Mesodermal cell (in vitro differentiated cells): ENCODE measurements at regions not wholly inside any gene's neighbourhood (a gene's known extent, or its start where the extent isn't known, plus 50 kb on each side); places are given as distances from the start of the nearest gene placed in this dataset.
A peak's percentile ranks its signal among the peaks of the same experiment; 100 is the strongest.

Experiments
- H3K27ac ChIP-seq: 2 replicates; pipeline ENCODE4 v1.7.0; 2013; ENCODE audit warnings: mild to moderate bottlenecking, low read depth, low read length, moderate library complexity; ENCODE audit not compliant: severe bottlenecking
- H3K36me3 ChIP-seq: 2 replicates; pipeline ENCODE4 v1.7.1; 2013; ENCODE audit warnings: mild to moderate bottlenecking, low read length, moderate library complexity; ENCODE audit not compliant: control insufficient read depth, insufficient read depth
- H3K4me1 ChIP-seq: one replicate; pipeline ENCODE4 v1.7.1; 2013; ENCODE audit warnings: mild to moderate bottlenecking, low read length; ENCODE audit not compliant: insufficient read depth, control insufficient read depth, poor library complexity, severe bottlenecking
- H3K4me3 ChIP-seq: 2 replicates; pipeline ENCODE4 v1.7.0; 2013; ENCODE audit warnings: low read length, control low read depth, mild to moderate bottlenecking; ENCODE audit not compliant: insufficient read depth, poor library complexity, severe bottlenecking; ENCODE audit errors: extremely low read depth
- H3K9me3 ChIP-seq: 2 replicates; pipeline ENCODE4 v1.7.1; 2013; ENCODE audit warnings: mild to moderate bottlenecking, low read length, moderate library complexity; ENCODE audit not compliant: control insufficient read depth
- WGBS, 2 experiments: methylation state at CpG; one replicate each; pipeline ENCODE4 v1.1.5; 2013; ENCODE audit warnings: missing lambda C conversion rate in 2 of 2; ENCODE audit not compliant: insufficient coverage in 2 of 2; 5-methylcytosine and 5-hydroxymethylcytosine counted together

DNA sequence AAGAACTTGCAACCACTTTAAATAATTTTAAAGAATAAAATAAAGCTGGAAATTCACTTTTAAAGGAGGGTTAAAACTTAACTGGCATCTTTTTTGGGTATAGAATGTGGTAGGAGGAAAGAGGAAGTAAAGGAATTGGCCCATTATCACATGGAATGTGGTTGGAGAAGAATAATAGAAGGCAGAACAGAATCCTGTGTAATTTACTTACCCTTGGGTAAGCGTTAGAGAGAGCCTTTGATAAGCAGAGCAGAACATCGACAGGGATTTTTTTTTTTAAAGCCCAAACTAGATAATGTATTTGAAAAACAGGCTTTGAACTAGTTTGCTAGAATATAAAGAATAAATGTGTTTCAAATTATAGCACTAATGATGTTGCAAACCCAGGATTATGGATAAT lies 199.8 kb upstream of the KIAA1217 start:
- Histone ChIP-seq H3K27ac (peak overlapping the region; percentile 84), H3K4me3 (no peak overlapping the region), H3K9me3 (no peaks in the 10 kb centered on the region), H3K36me3 (no peaks in the 10 kb centered on the region), H3K4me1 (peaks cover 23% of the 10 kb centered on the region)
- WGBS, 2 experiments: no CpG with 5 or more reads among the region's 2 CpGs

DNA sequence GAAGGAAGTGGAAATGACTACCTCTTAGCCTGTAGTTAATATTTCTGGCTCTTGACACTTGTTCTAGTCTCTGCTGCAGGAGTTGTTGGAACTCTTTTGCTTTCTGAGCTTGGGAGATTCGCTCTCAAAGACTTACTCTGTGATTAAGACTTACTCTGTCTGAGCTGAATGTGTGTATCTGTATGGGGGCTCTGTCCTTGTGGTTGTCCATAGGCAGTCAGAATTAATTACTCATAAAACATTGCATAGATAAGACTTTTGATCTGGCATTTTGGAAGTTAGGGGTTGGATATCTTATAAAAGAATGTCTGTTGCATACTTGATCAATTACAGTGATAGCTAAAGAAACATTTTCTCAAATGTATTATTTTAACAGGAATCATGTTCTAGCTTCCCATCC lies 199.2 kb upstream of the KIAA1217 start:
- peak overlapping the region; percentile 84 for H3K27ac ChIP-seq
- WGBS, 2 experiments: no CpG with 5 or more reads among the region's 1 CpG

DNA sequence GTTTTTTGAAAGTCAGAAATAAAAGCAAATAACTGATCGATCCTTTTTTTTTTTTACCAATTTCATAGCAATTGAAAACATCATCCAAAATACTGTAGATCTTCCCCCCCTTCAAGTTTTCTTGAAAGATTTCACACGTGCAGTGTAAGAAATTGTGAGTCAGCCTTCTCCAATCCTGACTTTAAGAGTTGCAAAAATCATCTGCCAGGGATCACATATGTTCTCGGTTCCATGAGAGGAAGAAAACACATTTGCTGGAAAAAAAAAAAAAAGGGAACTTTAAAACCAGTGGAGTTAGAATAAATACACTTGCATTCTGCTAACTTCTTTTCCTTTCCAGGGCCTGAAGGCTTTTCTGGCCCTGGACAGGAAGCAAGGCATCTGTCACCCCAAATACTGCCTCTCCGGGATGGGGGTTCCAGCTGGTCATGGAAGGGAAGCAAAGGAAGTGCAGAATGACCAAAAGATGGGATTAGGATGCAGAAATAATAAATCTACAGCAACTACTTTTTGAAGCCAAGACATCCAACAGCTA lies 198.4 kb upstream of the KIAA1217 start:
- Histone ChIP-seq H3K9me3 (no peaks in the 10 kb centered on the region), H3K27ac (no peak overlapping the region), H3K4me3 (no peak overlapping the region), H3K4me1 (peaks cover 23% of the 10 kb centered on the region), H3K36me3 (no peaks in the 10 kb centered on the region)
- 83% methylated on average over 1 of the region's 4 CpGs; no CpG with 5 or more reads in 1 of the 2 experiments for WGBS, 2 experiments

More for the DNA sequence above, 199.2 kb upstream of the KIAA1217 start:
- no peak overlapping the region for H3K4me3 ChIP-seq
- H3K36me3 ChIP-seq: no peaks in the 10 kb centered on the region
- H3K9me3 ChIP-seq: no peaks in the 10 kb centered on the region
- H3K4me1 ChIP-seq: peaks cover 23% of the 10 kb centered on the region

DNA sequence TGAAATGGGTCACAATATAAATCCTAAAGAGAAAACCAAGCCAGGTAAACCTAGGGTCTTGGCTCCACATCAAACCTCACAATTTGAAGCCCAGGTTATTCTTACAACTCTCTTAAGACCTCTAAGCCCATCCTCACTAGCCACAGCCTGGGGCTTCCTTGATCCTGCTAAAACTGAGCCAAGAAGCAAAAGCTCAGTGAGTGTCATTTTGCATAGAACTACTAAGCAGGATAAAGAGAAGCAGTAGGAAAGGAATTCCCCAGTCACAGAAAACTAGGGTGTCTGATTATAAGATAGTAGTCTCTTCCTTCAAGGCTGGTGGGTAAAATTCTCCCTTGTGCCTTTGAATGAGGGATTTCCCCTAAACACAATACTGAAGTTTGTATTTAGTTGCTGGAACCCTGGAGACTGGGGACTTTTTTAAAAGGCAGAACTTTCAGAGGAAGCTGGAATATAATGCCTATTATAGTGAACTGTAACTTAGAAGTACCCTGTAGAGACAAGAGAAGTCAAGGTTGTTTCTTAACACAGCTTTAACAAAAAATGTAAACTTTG lies 196.6 kb upstream of the KIAA1217 start:
- no peaks in the 10 kb centered on the region for H3K9me3 ChIP-seq
- peaks cover 23% of the 10 kb centered on the region for H3K4me1 ChIP-seq
- H3K27ac ChIP-seq: no peak overlapping the region
- no peaks in the 10 kb centered on the region for H3K36me3 ChIP-seq
- H3K4me3 ChIP-seq: no peak overlapping the region

DNA sequence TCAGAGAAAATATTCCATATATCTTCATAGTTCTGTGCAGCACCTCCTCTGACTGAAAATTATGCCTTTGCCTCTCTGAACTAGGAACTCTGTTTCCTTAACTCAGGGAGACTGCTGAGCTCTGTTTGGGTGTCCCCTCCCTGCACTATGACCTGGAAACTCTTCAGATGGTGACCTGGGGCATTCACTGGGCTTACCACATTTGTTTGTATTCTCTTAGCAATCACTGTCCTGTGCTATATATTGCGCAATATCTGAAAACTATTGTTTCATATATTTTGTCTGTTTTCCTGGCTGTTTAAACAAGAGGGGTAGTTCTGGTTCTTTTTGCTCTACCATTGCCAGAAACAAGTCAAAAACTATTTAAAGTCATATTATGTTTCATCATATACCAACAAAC lies 181.8 kb upstream of the KIAA1217 start:
- Histone ChIP-seq H3K4me3 (no peak overlapping the region), H3K4me1 (no peaks in the 10 kb centered on the region), H3K9me3 (no peaks in the 10 kb centered on the region), H3K36me3 (no peaks in the 10 kb centered on the region), H3K27ac (no peak overlapping the region)
- WGBS, 2 experiments: no CpG with 5 or more reads among the region's 1 CpG

DNA sequence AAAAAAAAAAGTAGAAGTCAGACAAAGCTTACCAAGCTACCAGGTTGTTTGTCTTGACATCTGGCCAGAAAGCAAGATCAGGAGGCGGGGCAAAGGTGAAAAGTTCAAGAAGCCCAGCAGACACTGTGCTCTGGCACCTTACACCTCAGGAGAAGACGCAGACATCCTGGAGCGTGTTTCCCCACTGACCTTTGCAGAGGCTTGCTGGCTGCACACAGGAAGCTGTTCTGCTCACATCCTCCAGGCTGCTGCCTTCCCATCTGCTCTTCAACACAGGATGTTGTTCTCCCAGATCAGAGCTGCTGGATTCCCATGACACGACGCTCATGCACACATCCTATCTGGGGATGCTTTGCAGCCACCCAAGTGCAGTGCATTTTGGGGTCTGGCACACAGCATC lies 174.4 kb upstream of the KIAA1217 start:
- H3K9me3 ChIP-seq: no peaks in the 10 kb centered on the region
- no peak overlapping the region for H3K4me3 ChIP-seq
- peaks cover 3% of the 10 kb centered on the region for H3K4me1 ChIP-seq
- no peak overlapping the region for H3K27ac ChIP-seq
- no peaks in the 10 kb centered on the region for H3K36me3 ChIP-seq
- 89 to 90% methylated on average over 5 of the region's 5 CpGs for WGBS, 2 experiments

DNA sequence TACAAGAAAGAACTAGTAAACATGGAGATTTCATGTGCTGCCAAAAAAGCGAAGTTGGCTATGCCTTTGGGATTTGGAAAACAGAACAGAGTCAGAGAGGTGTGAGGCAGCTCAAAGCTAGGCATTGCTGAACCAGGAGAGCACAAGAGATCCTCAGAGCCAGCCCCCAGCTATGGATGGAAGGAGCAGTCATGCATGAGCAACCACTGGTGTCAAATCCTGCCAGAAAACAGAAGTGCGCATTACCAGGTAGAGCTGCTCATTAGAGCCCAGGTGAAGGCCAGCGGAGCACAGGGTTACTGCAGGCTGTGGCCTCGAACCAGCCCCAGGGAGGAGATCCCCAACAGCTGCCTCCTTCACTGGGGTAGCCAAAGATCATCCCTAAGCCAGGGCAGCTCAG lies 173.2 kb upstream of the KIAA1217 start:
- Histone ChIP-seq H3K9me3 (no peaks in the 10 kb centered on the region), H3K36me3 (no peaks in the 10 kb centered on the region), H3K27ac (no peak overlapping the region), H3K4me3 (no peak overlapping the region), H3K4me1 (peaks cover 3% of the 10 kb centered on the region)
- WGBS, 2 experiments: 88% methylated on average over 4 of the region's 4 CpGs

DNA sequence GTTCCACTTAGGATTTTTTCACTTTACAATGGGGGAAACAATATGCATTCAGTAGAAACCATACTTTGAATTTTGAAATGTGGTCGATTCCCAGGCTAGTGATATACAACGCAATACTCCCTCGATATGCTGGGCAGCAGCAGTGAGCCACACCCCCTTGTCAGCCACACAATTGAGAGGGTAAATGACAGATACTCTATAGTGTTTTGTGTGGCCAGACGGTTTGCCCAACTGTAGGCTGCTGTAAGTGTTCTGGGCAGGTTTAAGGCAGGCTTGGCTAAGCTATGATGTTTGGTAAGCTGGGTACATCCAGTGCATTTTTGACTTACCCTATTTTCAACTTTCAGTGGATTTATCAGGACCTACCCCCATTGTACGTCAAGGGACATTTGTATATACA lies 169.6 kb upstream of the KIAA1217 start:
- no peak overlapping the region for H3K27ac ChIP-seq
- WGBS, 2 experiments: 65 to 84% methylated on average over 4 of the region's 5 CpGs
- peaks cover 3% of the 10 kb centered on the region for H3K4me1 ChIP-seq
- no peaks in the 10 kb centered on the region for H3K36me3 ChIP-seq
- H3K9me3 ChIP-seq: no peaks in the 10 kb centered on the region
- no peak overlapping the region for H3K4me3 ChIP-seq

DNA sequence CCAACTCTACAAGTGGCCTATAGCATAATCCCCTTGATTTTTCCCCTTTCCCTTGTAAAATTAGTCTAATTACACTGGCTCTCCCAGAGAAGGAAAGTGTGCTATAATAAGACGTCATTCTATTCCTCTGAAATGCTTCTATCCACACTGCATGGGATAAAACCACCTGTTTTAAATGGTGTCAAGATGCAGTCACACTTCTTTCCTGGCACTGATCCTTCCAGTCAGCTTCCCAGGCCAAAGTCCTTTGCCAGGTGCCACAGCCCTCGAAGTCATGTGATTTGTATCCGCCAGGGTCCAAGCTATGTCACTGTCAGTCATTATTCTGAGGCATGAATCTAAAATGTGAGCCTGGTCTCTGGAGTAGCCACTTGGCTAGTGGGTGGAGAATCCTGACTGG lies 169.0 kb upstream of the KIAA1217 start:
- Histone ChIP-seq H3K27ac (no peak overlapping the region), H3K9me3 (no peaks in the 10 kb centered on the region), H3K4me3 (no peak overlapping the region), H3K36me3 (no peaks in the 10 kb centered on the region), H3K4me1 (no peaks in the 10 kb centered on the region)
- WGBS, 2 experiments: 92 to 100% methylated on average over 2 to 3 of the region's 3 CpGs

DNA sequence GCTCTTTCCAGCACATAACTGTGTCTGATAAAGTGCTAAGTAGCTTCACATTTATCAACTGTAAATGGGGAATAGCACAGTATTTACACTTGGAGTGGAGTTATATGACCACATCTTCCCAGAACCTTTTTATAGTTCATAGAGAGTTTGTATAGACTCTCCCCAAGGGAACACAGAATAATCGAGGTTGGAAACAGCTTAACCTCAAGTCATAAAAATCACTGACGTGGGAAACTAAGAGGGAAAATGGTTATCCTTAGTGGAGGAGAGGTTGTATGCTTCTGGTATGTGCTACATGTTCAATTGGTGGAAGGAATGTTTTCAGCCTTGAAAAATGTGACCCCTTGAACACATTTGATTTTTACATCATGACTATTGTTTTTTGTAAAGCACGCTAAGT lies 167.9 kb upstream of the KIAA1217 start:
- Histone ChIP-seq H3K4me3 (no peak overlapping the region), H3K9me3 (no peaks in the 10 kb centered on the region), H3K4me1 (no peaks in the 10 kb centered on the region), H3K27ac (no peak overlapping the region), H3K36me3 (no peaks in the 10 kb centered on the region)
- 68% methylated on average over 2 of the region's 3 CpGs; no CpG with 5 or more reads in 1 of the 2 experiments for WGBS, 2 experiments

DNA sequence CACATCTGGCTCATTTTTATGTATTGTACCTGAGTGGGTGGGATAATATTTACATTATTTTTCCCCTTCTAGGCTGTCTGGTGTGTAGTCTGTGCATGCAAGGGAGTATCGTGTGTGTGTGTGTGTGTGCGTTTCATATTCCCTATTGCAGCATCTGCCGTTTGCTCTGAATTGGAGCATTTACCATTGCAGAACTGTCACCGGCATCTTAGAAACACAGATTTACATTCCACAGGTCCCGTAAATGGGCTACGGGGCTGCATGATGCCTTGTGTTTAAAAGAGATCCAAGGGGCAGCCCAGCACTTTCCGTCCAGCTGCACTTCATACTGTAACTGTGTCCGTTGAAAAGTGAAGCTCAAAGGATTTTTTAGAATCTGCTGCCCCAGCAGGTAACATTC lies 167.1 kb upstream of the KIAA1217 start:
- no peak overlapping the region for H3K27ac ChIP-seq
- no peaks in the 10 kb centered on the region for H3K4me1 ChIP-seq
- no peaks in the 10 kb centered on the region for H3K36me3 ChIP-seq
- WGBS, 2 experiments: 84 to 96% methylated on average over 5 to 7 of the region's 8 CpGs
- no peaks in the 10 kb centered on the region for H3K9me3 ChIP-seq
- no peak overlapping the region for H3K4me3 ChIP-seq
